ENCODE measurements at regions not wholly inside any gene's neighbourhood (a gene's known extent, or its start where the extent isn't known, plus 50 kb on each side); places are given as distances from the start of the nearest gene placed in this dataset.
A peak's percentile ranks its signal among the peaks of the same experiment; 100 is the strongest.

GRCh38 chr13:47289567-47289966, 392.7 kb upstream of the HTR2A start:
- H3K14ac ChIP-seq (replicated peaks; ENCODE audit: low read depth, low read length) = no peak overlapping the region; the same call in 1 of the 2 replicates
- POLR2A ChIA-PET (ENCODE audit: unreplicated experiment) = no interaction called here
- CTCF ChIA-PET = interaction anchor here (0.6 kb wide), 1 partner anchor 8 kb away, joined by 3 read pairs; no protein-coding TSS in a partner anchor
- intact Hi-C loops (cut with micrococcal nuclease) = no loop called here
- no peak overlapping the region for H4K91ac ChIP-seq (ENCODE audit: insufficient read depth, low read depth, low read length)
- H3K9me1 ChIP-seq (ENCODE audit: insufficient read depth, low read length) = peaks cover 5% of the 10 kb centered on the region
- H2AFZ ChIP-seq (replicated peaks; ENCODE audit: low read length, poor library complexity) = no peak overlapping the region
- H4K20me1 ChIP-seq (ENCODE audit: insufficient read depth, low read length) = no peaks in the 10 kb centered on the region
- no peak overlapping the region for H3K18ac ChIP-seq (ENCODE audit: low read depth, low read length)
- BruUV-seq (replicated peaks) = no TSS peak
- no peak overlapping the region; the same call in 1 of the 2 replicates for H3K4ac ChIP-seq (ENCODE audit: low read depth, low read length)
- no peak overlapping the region for H2BK5ac ChIP-seq (ENCODE audit: low read depth, low read length, poor library complexity, severe bottlenecking)
- DNase-seq (no peak), ATAC-seq (ENCODE audit: low read depth) (no peak)
- no peak overlapping the region for H3K4me2 ChIP-seq (ENCODE audit: low read depth, low read length)
- H4K8ac ChIP-seq (ENCODE audit: low read depth in 2 of 2, low read length in 2 of 2) = no peak overlapping the region
- H3K36me3 ChIP-seq (ENCODE audit: control insufficient read depth, insufficient read depth, low read length) = no peaks in the 10 kb centered on the region
- H2AK5ac ChIP-seq (ENCODE audit: low read depth, low read length) = 0 out of 2 replicates have a peak overlapping the region, but pooled peaks have one; percentile 23
- H3K4me3 ChIP-seq (ENCODE audit: insufficient read depth, low read depth, low read length) = no peak overlapping the region
- H3K79me1 ChIP-seq (ENCODE audit: low read depth in 1 of 2, low read length in 2 of 2) = no peaks in the 10 kb centered on the region
- H3K23ac ChIP-seq (ENCODE audit: low read depth, low read length) = no peak overlapping the region
- TF ChIP-seq RCOR1 (IDR thresholded peaks at IDR 0.05; ENCODE audit: insufficient replicate concordance, low read length) (no peak), MXI1 (IDR thresholded peaks at IDR 0.05; ENCODE audit: borderline replicate concordance, low read depth, low read length) (no peak), RFX5 (IDR thresholded peaks at IDR 0.05; ENCODE audit: low read depth, low read length) (no peak), BHLHE40 (IDR thresholded peaks at IDR 0.05; ENCODE audit: low read depth, low read length) (no peak), NFE2L2 (IDR thresholded peaks at IDR 0.05; ENCODE audit: low read depth, low read length) (no peak), MAFK (IDR thresholded peaks at IDR 0.05; ENCODE audit: low read depth, low read length) (no peak), FOS (IDR thresholded peaks at IDR 0.05; ENCODE audit: low read depth, low read length) (no peak), CEBPB (IDR thresholded peaks at IDR 0.05; ENCODE audit: low read depth, low read length) (no peak), MAZ (IDR thresholded peaks at IDR 0.05; ENCODE audit: borderline replicate concordance, low read depth, low read length) (no peak), RAD21 (IDR thresholded peaks at IDR 0.05; ENCODE audit: low read length) (no peak), USF2 (IDR thresholded peaks at IDR 0.05; ENCODE audit: low read depth, low read length) (no peak)
- H2BK20ac ChIP-seq (ENCODE audit: low read depth, low read length) = no peak overlapping the region
- in situ Hi-C loops (cut with MboI; ENCODE audit: low sequenced_read_pairs) = no loop called here
- H3K9ac ChIP-seq (ENCODE audit: low read depth, low read length) = no peak overlapping the region
- no peaks in the 10 kb centered on the region for H3K9me3 ChIP-seq (ENCODE audit: control insufficient read depth, insufficient read depth, low read length)
- H2AK9ac ChIP-seq (replicated peaks; ENCODE audit: low read depth, low read length, poor library complexity) = no peak overlapping the region
- no peak overlapping the region for H4K5ac ChIP-seq (ENCODE audit: low read depth, low read length)
- peak overlapping the region; percentile 30; the same call in 1 of the 3 replicates for H2BK15ac ChIP-seq (ENCODE audit: low read depth, low read length)
- no peak overlapping the region for H2BK120ac ChIP-seq (ENCODE audit: low read depth, low read length)
- no CpG with 5 or more reads among the region's 1 CpG for WGBS, 2 experiments (ENCODE audit: extremely low coverage in 2 of 2, insufficient read length in 1 of 2)
- no peaks in the 10 kb centered on the region for H3K27me3 ChIP-seq (ENCODE audit: control insufficient read depth, insufficient read depth, low read length)
- H3K56ac ChIP-seq (ENCODE audit: extremely low read depth, insufficient read depth, low read length) = no peak overlapping the region
- H3K27ac ChIP-seq (ENCODE audit: insufficient read depth, low read length) = no peak overlapping the region
- H3K4me1 ChIP-seq (ENCODE audit: control insufficient read depth, insufficient read depth, low read length) = peaks cover 7% of the 10 kb centered on the region
- dilution Hi-C loops (cut with HindIII; ENCODE audit: low sequenced_read_pairs, unreplicated experiment) = no loop called here
